Psoas muscle (tissue), 7 donors: ENCODE measurements at regions not wholly inside any gene's neighbourhood (a gene's known extent, or its start where the extent isn't known, plus 50 kb on each side); places are given as distances from the start of the nearest gene placed in this dataset.

ENCODE experiments used
- ATAC-seq, 4 donors: fragments of 200-7000 bp; cut with Tn5 transposase; one replicate each; pipeline ENCODE4 v1.9.1; 2020; ENCODE audit warnings: moderate library complexity in 3 of 4, mild to moderate bottlenecking in 2 of 4
- DNase-seq, 2 donors: peaks; one replicate each; pipeline ENCODE4 v3.0.0-alpha.2; 2020
- H3K27ac ChIP-seq: fragments of 200-600 bp; one replicate; pipeline ENCODE4 v1.8.0; 2022
- H3K27me3 ChIP-seq, 3 donors: fragments of 200-600 bp in 1 of 3; one replicate each; pipeline versions ENCODE4 v1.6.1 to v1.8.0; 2013 to 2022; ENCODE audit warnings: low read length in 2 of 3, mild to moderate bottlenecking in 2 of 3, moderate library complexity in 1 of 3; ENCODE audit not compliant: insufficient read depth in 3 of 3
- H3K36me3 ChIP-seq, 2 donors: fragments of 200-600 bp in 1 of 2; one replicate each; pipeline versions ENCODE4 v1.6.1 to v1.8.0; 2013 to 2022; ENCODE audit warnings: low read depth in 1 of 2, mild to moderate bottlenecking in 1 of 2, moderate library complexity in 1 of 2; ENCODE audit not compliant: insufficient read depth in 1 of 2
- H3K4me1 ChIP-seq: fragments of 200-600 bp; one replicate; pipeline ENCODE4 v1.8.0; 2022
- H3K4me3 ChIP-seq: fragments of 200-600 bp; one replicate; pipeline ENCODE4 v1.8.0; 2022; ENCODE audit warnings: mild to moderate bottlenecking
- H3K9me3 ChIP-seq: fragments of 200-600 bp; one replicate; pipeline ENCODE4 v1.8.0; 2022
- WGBS, 3 donors: extraction: QIAGEN DNeasy Blood & Tissue Kit; methylation state at CpG; one replicate each; pipeline versions ENCODE4 v1.1.6 to v1.1.7; 2013; 5-methylcytosine and 5-hydroxymethylcytosine counted together
- intact Hi-C, 2 donors: fragments of 100-400 bp; cut with DNase I; formaldehyde crosslinking; loops; one replicate each; pipeline versions ENCODE4 v1.11.0 to v1.14.2; 2022
- TF ChIP-seq, protein P1 (sequence below): fragments of 200-600 bp; IDR thresholded peaks from one replicate; pipeline ENCODE4 v1.8.0; 2022; ENCODE audit warnings: antibody characterized with exemption
- donor health status: healthy with polysubstance abuse.
- donor health status: DM: no; HTN: no; CAD: no; lungs with moderate emphysema.
- donor health status: Bipolar disorder and iron deficiency.
- donor health status: healthy.
- donor health status: DM: yes; HTN: yes; CAD: no.
- donor health status: DM: no; HTN: no; CAD: no.
- donor health status: DM: yes; HTN: yes; CAD: no.

- ATAC-seq (peak; percentile 97 to 100 (median 99)), DNase-seq (peak; percentile 43 to 68)
- Histone ChIP-seq H3K4me3 (peak overlapping the region; percentile 45), H3K27me3 (no peaks in the 10 kb centered on the region), H3K4me1 (peaks cover 5% of the 10 kb centered on the region), H3K36me3 (no peaks in the 10 kb centered on the region), H3K27ac (peak overlapping the region; percentile 56), H3K9me3 (no peaks in the 10 kb centered on the region)
- WGBS, 3 donors = 16 to 24% (median 18%) methylated on average over 20 of the region's 20 CpGs
- intact Hi-C loops = loop anchor here in 1 of 2 donors (10.0 kb wide), 1 partner anchor 576 kb away; no protein-coding TSS in a partner anchor
- TF ChIP-seq, protein P1, sequence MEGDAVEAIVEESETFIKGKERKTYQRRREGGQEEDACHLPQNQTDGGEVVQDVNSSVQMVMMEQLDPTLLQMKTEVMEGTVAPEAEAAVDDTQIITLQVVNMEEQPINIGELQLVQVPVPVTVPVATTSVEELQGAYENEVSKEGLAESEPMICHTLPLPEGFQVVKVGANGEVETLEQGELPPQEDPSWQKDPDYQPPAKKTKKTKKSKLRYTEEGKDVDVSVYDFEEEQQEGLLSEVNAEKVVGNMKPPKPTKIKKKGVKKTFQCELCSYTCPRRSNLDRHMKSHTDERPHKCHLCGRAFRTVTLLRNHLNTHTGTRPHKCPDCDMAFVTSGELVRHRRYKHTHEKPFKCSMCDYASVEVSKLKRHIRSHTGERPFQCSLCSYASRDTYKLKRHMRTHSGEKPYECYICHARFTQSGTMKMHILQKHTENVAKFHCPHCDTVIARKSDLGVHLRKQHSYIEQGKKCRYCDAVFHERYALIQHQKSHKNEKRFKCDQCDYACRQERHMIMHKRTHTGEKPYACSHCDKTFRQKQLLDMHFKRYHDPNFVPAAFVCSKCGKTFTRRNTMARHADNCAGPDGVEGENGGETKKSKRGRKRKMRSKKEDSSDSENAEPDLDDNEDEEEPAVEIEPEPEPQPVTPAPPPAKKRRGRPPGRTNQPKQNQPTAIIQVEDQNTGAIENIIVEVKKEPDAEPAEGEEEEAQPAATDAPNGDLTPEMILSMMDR = no peak
Measured at GRCh38 chr2:66301022-66301766, 133.7 kb upstream of the MEIS1 start.

DNA sequence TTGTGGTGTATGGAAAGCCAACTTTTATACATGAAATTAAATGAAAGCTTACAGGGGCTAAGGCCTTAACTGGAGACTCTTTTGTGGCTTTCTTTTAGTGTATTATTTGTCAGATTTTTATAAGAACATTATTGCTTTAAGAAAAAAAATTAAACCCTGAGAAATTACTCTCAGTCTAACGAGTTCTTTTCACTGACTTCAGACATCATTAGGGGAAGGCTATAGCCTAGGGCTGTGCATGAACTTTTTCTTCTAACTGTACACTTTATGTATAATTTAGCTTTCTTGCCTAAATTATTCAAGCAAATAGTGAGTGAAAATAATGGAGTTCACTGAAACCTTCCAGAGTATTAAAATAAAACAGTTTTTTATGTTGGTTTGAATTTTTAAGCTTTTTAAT lies 151.1 kb upstream of the MEIS1 start:
- Histone ChIP-seq H3K4me3 (no peak overlapping the region), H3K4me1 (no peaks in the 10 kb centered on the region), H3K9me3 (no peaks in the 10 kb centered on the region), H3K36me3 (no peaks in the 10 kb centered on the region), H3K27me3 (no peaks in the 10 kb centered on the region), H3K27ac (no peak overlapping the region)
- DNase-seq = no peak
- intact Hi-C loops = no loop called here
- 56 to 69% (median 65%) methylated on average over 1 of the region's 1 CpG for WGBS, 3 donors
- TF ChIP-seq, protein P1 = no peak
- no peak for ATAC-seq

DNA sequence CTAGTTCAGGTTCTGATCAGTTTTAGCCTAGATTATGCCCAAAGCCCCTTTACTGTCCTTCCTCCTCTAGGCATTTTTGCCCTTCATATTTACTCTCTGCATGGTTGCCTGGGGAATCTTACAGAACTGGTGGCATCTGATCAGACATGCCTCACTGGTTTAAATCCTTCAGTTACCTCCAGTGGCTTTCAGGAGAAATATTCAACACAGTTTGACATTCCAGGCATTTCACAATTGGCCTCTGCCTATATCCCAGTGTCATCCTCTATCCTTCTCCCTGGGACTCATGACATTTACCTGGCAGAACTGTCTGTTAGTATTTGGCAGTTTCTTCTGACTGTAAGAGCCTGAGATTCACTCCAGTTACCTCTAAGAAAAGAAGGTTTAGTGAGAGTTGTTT lies 152.9 kb upstream of the MEIS1 start:
- Histone ChIP-seq H3K27me3 (no peaks in the 10 kb centered on the region), H3K9me3 (no peaks in the 10 kb centered on the region), H3K4me1 (no peaks in the 10 kb centered on the region), H3K4me3 (no peak overlapping the region), H3K36me3 (no peaks in the 10 kb centered on the region), H3K27ac (no peak overlapping the region)
- ATAC-seq (no peak), DNase-seq (no peak)
- intact Hi-C loops = no loop called here
- TF ChIP-seq, protein P1 = no peak

GRCh38 chr2:66279024-66279423 lies 155.9 kb upstream of the MEIS1 start:
- ATAC-seq = no peak
- TF ChIP-seq, protein P1 = no peak
- intact Hi-C loops = no loop called here
- Histone ChIP-seq H3K27me3 (no peaks in the 10 kb centered on the region), H3K4me3 (no peak overlapping the region), H3K9me3 (no peaks in the 10 kb centered on the region), H3K27ac (no peak overlapping the region), H3K4me1 (no peaks in the 10 kb centered on the region), H3K36me3 (no peaks in the 10 kb centered on the region)
- DNase-seq = no peak
- 86 to 91% (median 90%) methylated on average over 6 of the region's 6 CpGs for WGBS, 3 donors

GRCh38 chr2:66275984-66276383 lies 158.9 kb upstream of the MEIS1 start:
- ATAC-seq = no peak
- intact Hi-C loops = no loop called here
- Histone ChIP-seq H3K27ac (no peak overlapping the region), H3K36me3 (no peaks in the 10 kb centered on the region), H3K4me3 (no peak overlapping the region), H3K4me1 (no peaks in the 10 kb centered on the region), H3K27me3 (no peaks in the 10 kb centered on the region), H3K9me3 (no peaks in the 10 kb centered on the region)
- TF ChIP-seq, protein P1 = no peak
- DNase-seq = no peak
- WGBS, 3 donors = 62 to 96% (median 63%) methylated on average over 1 of the region's 1 CpG
